Gastrocnemius medialis (tissue), 4 donors: ENCODE measurements at regions not wholly inside any gene's neighbourhood (a gene's known extent, or its start where the extent isn't known, plus 50 kb on each side); places are given as distances from the start of the nearest gene placed in this dataset.

ENCODE experiments used
- ATAC-seq, 2 donors: fragments of 150-250 bp; one replicate each; pipeline ENCODE4 v1.9.1; 2016
- DNase-seq, 2 donors: peaks; one replicate each; pipeline ENCODE4 v3.0.0-alpha.2; 2019
- H3K27ac ChIP-seq, 4 donors: fragments of 200-600 bp; sonication (generic); 1 replicate in 1 of 4; 2 replicates in 3 of 4; pipeline ENCODE4 v1.5.1; 2016 to 2018; ENCODE audit warnings: mild to moderate bottlenecking in 2 of 4, moderate library complexity in 1 of 4
- H3K27me3 ChIP-seq, 3 donors: fragments of 200-600 bp; sonication (generic) in 2 of 3; 1 replicate in 1 of 3; 2 replicates in 2 of 3; pipeline versions ENCODE4 v1.5.1 to v1.6.0; 2016 to 2019; ENCODE audit warnings: mild to moderate bottlenecking in 1 of 3, moderate library complexity in 1 of 3
- H3K36me3 ChIP-seq, 2 donors: fragments of 200-600 bp; sonication (generic) in 1 of 2; one replicate each; pipeline ENCODE4 v1.5.1; 2017 to 2018
- H3K4me1 ChIP-seq, 2 donors: fragments of 200-600 bp; sonication (generic) in 1 of 2; one replicate each; pipeline ENCODE4 v1.5.1; 2016 to 2017; ENCODE audit warnings: mild to moderate bottlenecking in 2 of 2
- H3K4me3 ChIP-seq, 4 donors: fragments of 200-600 bp; sonication (generic) in 3 of 4; 1 replicate in 1 of 4; 2 replicates in 3 of 4; pipeline ENCODE4 v1.5.1; 2016 to 2019; ENCODE audit warnings: mild to moderate bottlenecking in 2 of 4
- H3K9me3 ChIP-seq, 3 donors: fragments of 200-600 bp; sonication (generic) in 2 of 3; 1 replicate in 1 of 3; 2 replicates in 2 of 3; pipeline ENCODE4 v1.5.1; 2016 to 2019
- POLR2A ChIP-seq, 2 donors: fragments of 450-650 bp; IDR thresholded peaks; one replicate each; pipeline ENCODE4 v1.6.1; 2017; ENCODE audit warnings: antibody characterized with exemption in 2 of 2, mild to moderate bottlenecking in 2 of 2, moderate library complexity in 2 of 2
- in situ Hi-C, 4 donors: fragments of 200-750 bp; cut with MboI; loops; one replicate each; pipeline versions ENCODE4 v1.15.0 to v1.8.0; 2017; ENCODE audit warnings: low sequenced_read_pairs in 4 of 4
- intact Hi-C: fragments of 100-400 bp; cut with DNase I; formaldehyde crosslinking; loops from one replicate; pipeline ENCODE4 v1.15.1; 2023; ENCODE audit warnings: low total_unique reads
- TF ChIP-seq, protein P1 (sequence below), 5 experiments: fragments of 450-650 bp in 3 of 5; fragments of 200-600 bp in 2 of 5; sonication (generic) in 2 of 5; IDR thresholded peaks in 4 of 5; conservative IDR thresholded peaks in 1 of 5; 1 replicate in 4 of 5; 2 replicates in 1 of 5; pipeline ENCODE4 v1.5.1; 2016 to 2019; ENCODE audit warnings: antibody characterized with exemption in 5 of 5, mild to moderate bottlenecking in 3 of 5, moderate library complexity in 3 of 5

DNA sequence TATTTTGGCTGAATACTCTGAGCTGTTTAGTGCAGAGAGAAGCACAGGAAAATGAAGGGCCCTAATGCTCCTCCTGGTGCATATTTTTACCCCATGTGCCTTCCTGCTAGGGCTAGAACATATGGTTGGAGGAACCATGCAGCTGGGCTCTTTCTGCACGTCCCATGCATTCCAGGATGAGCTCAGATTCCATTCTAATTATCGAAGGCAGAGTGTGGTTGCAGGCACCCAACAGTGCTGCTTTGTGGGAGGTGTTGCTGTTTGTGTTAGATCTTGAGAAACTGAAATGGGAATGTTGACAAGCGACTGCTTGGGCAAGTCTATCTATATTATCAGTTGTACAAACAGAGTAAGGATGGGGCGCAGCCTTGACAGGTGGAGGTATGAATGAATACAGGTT lies 419.5 kb downstream of the DHX35 start:
- in situ Hi-C loops, result no loop called here
- Histone ChIP-seq H3K9me3 (no peaks in the 10 kb centered on the region), H3K4me3 (no peak overlapping the region), H3K4me1 (peaks cover 0 to 3% of the 10 kb centered on the region in 2 donors), H3K36me3 (no peaks in the 10 kb centered on the region), H3K27me3 (no peaks in the 10 kb centered on the region), H3K27ac (no peak overlapping the region)
- TF ChIP-seq, protein P1, sequence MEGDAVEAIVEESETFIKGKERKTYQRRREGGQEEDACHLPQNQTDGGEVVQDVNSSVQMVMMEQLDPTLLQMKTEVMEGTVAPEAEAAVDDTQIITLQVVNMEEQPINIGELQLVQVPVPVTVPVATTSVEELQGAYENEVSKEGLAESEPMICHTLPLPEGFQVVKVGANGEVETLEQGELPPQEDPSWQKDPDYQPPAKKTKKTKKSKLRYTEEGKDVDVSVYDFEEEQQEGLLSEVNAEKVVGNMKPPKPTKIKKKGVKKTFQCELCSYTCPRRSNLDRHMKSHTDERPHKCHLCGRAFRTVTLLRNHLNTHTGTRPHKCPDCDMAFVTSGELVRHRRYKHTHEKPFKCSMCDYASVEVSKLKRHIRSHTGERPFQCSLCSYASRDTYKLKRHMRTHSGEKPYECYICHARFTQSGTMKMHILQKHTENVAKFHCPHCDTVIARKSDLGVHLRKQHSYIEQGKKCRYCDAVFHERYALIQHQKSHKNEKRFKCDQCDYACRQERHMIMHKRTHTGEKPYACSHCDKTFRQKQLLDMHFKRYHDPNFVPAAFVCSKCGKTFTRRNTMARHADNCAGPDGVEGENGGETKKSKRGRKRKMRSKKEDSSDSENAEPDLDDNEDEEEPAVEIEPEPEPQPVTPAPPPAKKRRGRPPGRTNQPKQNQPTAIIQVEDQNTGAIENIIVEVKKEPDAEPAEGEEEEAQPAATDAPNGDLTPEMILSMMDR (IDR thresholded peaks at IDR 0.05 in 4 of 5, conservative IDR thresholded peaks at IDR 0.05 in 1 of 5), result no peak
- no peak for TF ChIP-seq POLR2A (IDR thresholded peaks at IDR 0.05)
- intact Hi-C loops, result no loop called here
- DNase-seq, result no peak
- ATAC-seq, result no peak

DNA sequence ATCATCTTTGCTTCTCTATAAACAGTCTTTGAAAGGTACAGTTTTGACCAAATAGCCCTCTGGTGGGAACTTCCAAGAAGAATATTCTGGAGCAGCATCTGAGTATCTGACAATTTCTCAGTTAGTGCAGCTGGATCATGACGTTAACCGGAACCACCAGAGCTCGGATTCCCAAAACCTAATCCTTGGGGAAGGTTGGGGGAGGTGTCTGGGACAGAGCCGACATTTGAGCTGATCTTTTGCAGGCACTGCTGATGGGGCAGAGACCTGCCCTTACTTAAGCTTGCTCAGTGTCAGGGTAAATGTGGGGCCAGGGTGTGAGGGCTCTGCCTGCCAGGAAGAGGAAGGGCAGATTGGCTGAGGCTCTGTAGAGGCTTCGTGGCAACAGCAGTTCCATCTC lies 416.6 kb downstream of the DHX35 start:
- DNase-seq (peak in 1 of 2 donors; percentile 12), ATAC-seq (peak in 1 of 2 donors; percentile 45)
- Histone ChIP-seq H3K4me3 (no peak overlapping the region), H3K36me3 (no peaks in the 10 kb centered on the region), H3K27me3 (no peaks in the 10 kb centered on the region), H3K4me1 (peaks cover 0 to 3% of the 10 kb centered on the region in 2 donors), H3K9me3 (no peaks in the 10 kb centered on the region), H3K27ac (no peak overlapping the region)
- TF ChIP-seq, protein P1 (IDR thresholded peaks at IDR 0.05 in 4 of 5, conservative IDR thresholded peaks at IDR 0.05 in 1 of 5), result no peak
- no peak for TF ChIP-seq POLR2A (IDR thresholded peaks at IDR 0.05)
- in situ Hi-C loops, result no loop called here
- intact Hi-C loops, result no loop called here

DNA sequence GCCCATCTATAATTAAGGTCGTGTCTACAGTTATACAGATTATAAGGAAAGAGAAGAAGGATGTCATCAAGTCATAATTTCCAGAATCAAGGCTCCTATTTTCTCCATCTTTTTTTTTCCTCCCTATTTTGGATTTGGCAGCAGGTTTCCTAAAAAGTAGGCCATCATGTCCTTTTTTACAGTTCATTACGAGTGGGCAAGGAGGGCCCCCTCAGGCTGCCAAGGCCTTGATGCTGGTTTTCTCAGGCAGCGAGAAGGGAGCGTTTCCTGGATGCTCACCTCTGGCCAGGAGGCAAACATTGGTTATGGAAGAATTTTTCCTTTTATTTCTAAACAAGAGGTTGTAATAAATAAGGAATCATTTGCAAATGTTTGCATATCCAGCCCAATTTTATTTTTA lies 414.6 kb downstream of the DHX35 start:
- H3K27me3 ChIP-seq, result no peaks in the 10 kb centered on the region
- H3K4me3 ChIP-seq, result no peak overlapping the region
- H3K27ac ChIP-seq, result no peak overlapping the region
- no peak for ATAC-seq
- DNase-seq, result no peak
- in situ Hi-C loops (no loop called here), intact Hi-C loops (no loop called here)
- no peaks in the 10 kb centered on the region for H3K9me3 ChIP-seq
- H3K4me1 ChIP-seq, result peaks cover 0 to 3% of the 10 kb centered on the region in 2 donors
- H3K36me3 ChIP-seq, result no peaks in the 10 kb centered on the region
- TF ChIP-seq POLR2A (IDR thresholded peaks at IDR 0.05), result no peak
- TF ChIP-seq, protein P1 (IDR thresholded peaks at IDR 0.05 in 4 of 5, conservative IDR thresholded peaks at IDR 0.05 in 1 of 5), result no peak

DNA sequence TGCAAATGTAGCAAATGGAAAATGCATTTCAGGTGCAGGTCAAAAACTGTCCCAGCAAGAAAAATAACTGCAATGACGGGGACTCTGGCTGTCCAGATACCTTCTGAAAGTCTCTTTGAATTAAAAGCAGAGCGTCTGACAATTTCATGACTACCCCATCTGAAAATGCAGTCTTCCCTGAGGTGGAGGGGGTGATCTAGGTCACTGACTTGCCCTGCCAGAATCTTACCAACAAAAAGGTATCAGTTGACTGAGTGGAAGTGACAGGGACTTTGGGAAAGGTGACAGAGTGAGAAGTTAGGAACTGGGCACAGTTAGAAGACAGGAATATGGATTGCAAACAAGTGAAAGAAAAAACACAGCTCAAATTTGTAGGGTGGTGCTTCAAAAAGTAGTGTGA lies 402.2 kb downstream of the DHX35 start:
- intact Hi-C loops, result no loop called here
- Histone ChIP-seq H3K27me3 (no peaks in the 10 kb centered on the region), H3K4me3 (no peak overlapping the region), H3K9me3 (no peaks in the 10 kb centered on the region), H3K27ac (no peak overlapping the region), H3K4me1 (peaks cover 34 to 45% of the 10 kb centered on the region in 2 donors), H3K36me3 (no peaks in the 10 kb centered on the region)
- in situ Hi-C loops, result no loop called here
- DNase-seq (no peak), ATAC-seq (peak; percentile 38 to 66)
- TF ChIP-seq, protein P1 (IDR thresholded peaks at IDR 0.05 in 4 of 5, conservative IDR thresholded peaks at IDR 0.05 in 1 of 5), result no peak

DNA sequence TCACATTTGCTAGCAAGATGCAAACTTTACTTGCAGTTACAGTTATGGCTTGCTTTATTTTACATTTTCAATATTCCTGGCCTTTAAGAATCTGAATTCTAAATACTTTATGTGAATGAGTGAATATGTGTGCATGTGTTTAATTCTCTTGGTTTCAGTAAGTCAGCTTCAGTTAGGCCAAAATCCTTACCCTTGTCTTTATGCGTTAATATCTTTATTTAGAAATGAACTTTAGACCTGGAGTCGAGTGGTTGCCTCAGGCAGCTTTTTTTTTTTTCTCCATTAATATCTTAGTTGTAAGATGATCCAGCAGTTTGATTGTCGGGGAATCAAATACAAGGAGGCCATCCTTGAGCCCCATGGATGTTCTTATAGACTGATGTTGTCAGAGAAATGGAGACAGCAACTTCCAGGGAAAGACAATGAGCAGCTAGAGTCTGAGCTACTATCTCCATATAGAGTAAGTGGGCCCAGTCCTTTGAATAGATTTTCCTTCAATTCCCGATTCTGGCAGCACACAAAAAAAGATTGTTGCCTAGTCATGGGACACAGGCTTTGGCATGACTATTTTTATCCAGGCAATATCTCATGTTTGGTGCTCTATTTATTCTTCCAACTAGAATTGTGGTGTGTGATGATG lies 398.0 kb downstream of the DHX35 start:
- H3K27me3 ChIP-seq, result no peaks in the 10 kb centered on the region
- in situ Hi-C loops (no loop called here), intact Hi-C loops (no loop called here)
- H3K9me3 ChIP-seq, result no peaks in the 10 kb centered on the region
- no peak for DNase-seq
- no peaks in the 10 kb centered on the region for H3K36me3 ChIP-seq
- peak; percentile 25 to 66 for ATAC-seq
- no peak for TF ChIP-seq POLR2A (IDR thresholded peaks at IDR 0.05)
- TF ChIP-seq, protein P1 (IDR thresholded peaks at IDR 0.05 in 4 of 5, conservative IDR thresholded peaks at IDR 0.05 in 1 of 5), result no peak
- no peak overlapping the region for H3K4me3 ChIP-seq
- H3K27ac ChIP-seq, result peak overlapping the region; percentile 26 to 52 (median 44)
- H3K4me1 ChIP-seq, result peaks cover 42 to 65% of the 10 kb centered on the region in 2 donors
